Ishikawa (cell line): ENCODE measurements at regions not wholly inside any gene's neighbourhood (a gene's known extent, or its start where the extent isn't known, plus 50 kb on each side); places are given as distances from the start of the nearest gene placed in this dataset.

ENCODE experiments used
- EP300 ChIP-seq: IDR thresholded peaks from 2 replicates; pipeline ENCODE4 v1.6.1; 2012; ENCODE audit warnings: borderline replicate concordance
- TAF1 ChIP-seq: IDR thresholded peaks from 2 replicates; pipeline ENCODE4 v1.6.1; 2012; ENCODE audit warnings: low read depth, mild to moderate bottlenecking
- TF ChIP-seq, protein P1 (sequence below): IDR thresholded peaks from 2 replicates; pipeline ENCODE4 v1.6.1; 2012

DNA sequence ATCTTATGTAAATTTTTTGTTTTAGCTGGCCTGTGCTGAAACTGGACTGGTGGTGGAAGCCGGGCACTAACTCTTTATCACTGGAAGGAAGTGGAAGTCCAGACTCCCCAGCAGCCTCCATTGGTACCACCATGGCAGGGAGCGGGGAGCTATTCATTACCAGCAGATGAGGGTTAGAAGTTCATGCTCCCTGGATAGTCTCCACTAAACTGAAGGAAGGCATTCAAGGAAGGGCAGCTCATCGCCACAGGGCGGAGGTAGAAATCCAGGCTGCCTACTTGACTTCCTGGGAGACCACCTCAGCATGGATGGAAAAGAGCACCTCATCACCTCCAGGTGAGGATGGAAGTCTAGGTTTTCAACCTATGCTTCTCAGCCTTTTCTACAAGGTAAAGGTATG lies 130.9 kb downstream of the SLC16A9 start:
- TF ChIP-seq, protein P1, sequence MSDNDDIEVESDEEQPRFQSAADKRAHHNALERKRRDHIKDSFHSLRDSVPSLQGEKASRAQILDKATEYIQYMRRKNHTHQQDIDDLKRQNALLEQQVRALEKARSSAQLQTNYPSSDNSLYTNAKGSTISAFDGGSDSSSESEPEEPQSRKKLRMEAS: no peak
- no peak for TF ChIP-seq EP300
- TF ChIP-seq TAF1: no peak
